Suprapubic skin (tissue), 3 donors: ENCODE measurements at regions not wholly inside any gene's neighbourhood (a gene's known extent, or its start where the extent isn't known, plus 50 kb on each side); places are given as distances from the start of the nearest gene placed in this dataset.

ENCODE experiments used
- EP300 ChIP-seq: sonication (generic); formaldehyde crosslinking; IDR thresholded peaks from one replicate; pipeline ENCODE4 v1.6.1; 2017; ENCODE audit warnings: antibody characterized with exemption
- POLR2A ChIP-seq, 2 donors: fragments of 450-650 bp; IDR thresholded peaks; one replicate each; pipeline ENCODE4 v1.6.1; 2017; ENCODE audit warnings: antibody characterized with exemption in 2 of 2, mild to moderate bottlenecking in 2 of 2, moderate library complexity in 2 of 2
- TF ChIP-seq, protein P1 (sequence below), 2 donors: fragments of 200-600 bp in 1 of 2; fragments of 450-650 bp in 1 of 2; sonication (generic) in 1 of 2; IDR thresholded peaks; one replicate each; pipeline ENCODE4 v1.5.1; 2016 to 2019; ENCODE audit warnings: antibody characterized with exemption in 2 of 2, mild to moderate bottlenecking in 1 of 2, moderate library complexity in 1 of 2

DNA sequence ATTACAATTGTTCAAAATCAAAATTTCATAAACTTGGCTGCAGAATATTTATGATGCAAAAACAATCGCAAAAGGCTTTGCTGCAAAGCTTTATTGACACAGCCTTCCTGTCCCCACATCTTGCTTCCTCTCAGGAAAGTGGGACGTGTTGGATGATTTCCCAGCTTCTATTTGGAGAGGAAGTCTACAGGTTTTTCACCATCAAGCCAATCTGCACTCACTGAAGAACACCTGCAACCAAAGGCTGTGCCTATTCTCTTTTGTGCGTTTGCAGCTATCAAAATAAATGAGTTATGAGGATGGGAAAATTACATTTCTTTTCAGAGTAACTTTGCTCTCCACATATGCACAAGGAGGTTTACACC lies 214.4 kb downstream of the PLK2 start:
- TF ChIP-seq, protein P1, sequence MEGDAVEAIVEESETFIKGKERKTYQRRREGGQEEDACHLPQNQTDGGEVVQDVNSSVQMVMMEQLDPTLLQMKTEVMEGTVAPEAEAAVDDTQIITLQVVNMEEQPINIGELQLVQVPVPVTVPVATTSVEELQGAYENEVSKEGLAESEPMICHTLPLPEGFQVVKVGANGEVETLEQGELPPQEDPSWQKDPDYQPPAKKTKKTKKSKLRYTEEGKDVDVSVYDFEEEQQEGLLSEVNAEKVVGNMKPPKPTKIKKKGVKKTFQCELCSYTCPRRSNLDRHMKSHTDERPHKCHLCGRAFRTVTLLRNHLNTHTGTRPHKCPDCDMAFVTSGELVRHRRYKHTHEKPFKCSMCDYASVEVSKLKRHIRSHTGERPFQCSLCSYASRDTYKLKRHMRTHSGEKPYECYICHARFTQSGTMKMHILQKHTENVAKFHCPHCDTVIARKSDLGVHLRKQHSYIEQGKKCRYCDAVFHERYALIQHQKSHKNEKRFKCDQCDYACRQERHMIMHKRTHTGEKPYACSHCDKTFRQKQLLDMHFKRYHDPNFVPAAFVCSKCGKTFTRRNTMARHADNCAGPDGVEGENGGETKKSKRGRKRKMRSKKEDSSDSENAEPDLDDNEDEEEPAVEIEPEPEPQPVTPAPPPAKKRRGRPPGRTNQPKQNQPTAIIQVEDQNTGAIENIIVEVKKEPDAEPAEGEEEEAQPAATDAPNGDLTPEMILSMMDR (IDR thresholded peaks at IDR 0.05): no peak
- no peak for TF ChIP-seq POLR2A (IDR thresholded peaks at IDR 0.05)
- no peak for TF ChIP-seq EP300
